ENCODE measurements at regions not wholly inside any gene's neighbourhood (a gene's known extent, or its start where the extent isn't known, plus 50 kb on each side); places are given as distances from the start of the nearest gene placed in this dataset.

DNA sequence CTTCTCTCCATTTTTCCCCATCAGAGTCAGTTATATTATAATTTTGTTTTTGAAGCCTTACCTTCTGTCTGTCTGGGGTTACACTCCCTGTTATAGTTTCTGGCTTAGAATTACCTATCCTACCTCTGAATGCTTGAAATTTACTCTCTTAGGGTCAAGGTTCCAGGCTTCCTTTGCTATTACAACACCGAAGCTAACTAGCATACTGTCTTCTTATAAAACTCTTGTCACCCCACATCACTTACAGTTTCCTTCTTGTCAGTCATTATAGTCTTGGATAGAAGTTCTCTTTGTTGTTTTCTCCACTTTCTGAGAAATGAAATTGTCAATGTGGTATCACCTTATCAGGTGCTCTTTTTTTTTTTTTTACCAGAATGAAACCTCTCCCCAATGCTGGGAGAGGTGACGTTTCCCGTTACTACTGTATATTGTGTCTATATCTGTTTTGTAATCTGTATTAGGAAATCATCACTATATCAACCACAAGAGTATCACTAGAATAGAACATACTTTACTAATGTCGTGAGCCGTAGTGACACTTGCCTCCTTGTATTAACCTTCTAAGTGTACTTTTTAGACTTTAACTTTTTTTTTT, 69.2 kb upstream of the PSMA6 start:
- no peaks in the 10 kb centered on the region; a peak in 1 of 4 replicates for H3K4me1 ChIP-seq (ENCODE audit: control insufficient read depth in 1 of 2, insufficient read depth in 2 of 2, low read depth in 1 of 2, low read length in 1 of 2)
- H3K79me2 ChIP-seq (ENCODE audit: insufficient read depth), result no peaks in the 10 kb centered on the region
- ChIA-PET POLR2A (no interaction called here), CTCF (interaction anchor here (0.8 kb wide), 1 partner anchor 21 kb away, joined by 3 read pairs; no protein-coding TSS in a partner anchor)
- 98% methylated on average over 5 of the region's 5 CpGs for WGBS (ENCODE audit: low lambda C conversion rate)
- no peak overlapping the region for H2AFZ ChIP-seq (ENCODE audit: low read depth)
- H3K27ac ChIP-seq (ENCODE audit: low read depth in 2 of 2, low read length in 1 of 2), result no peak overlapping the region
- H3K36me3 ChIP-seq (replicated peaks in 1 of 2; ENCODE audit: control insufficient read depth in 1 of 2, insufficient read depth in 2 of 2, low read length in 1 of 2), result peaks cover 0 to 8% of the 10 kb centered on the region in 2 experiments
- DNase-seq, result no peak
- no peaks in the 10 kb centered on the region for H3K9me3 ChIP-seq
- TF ChIP-seq TAF1 (IDR thresholded peaks at IDR 0.05; ENCODE audit: borderline replicate concordance, low read depth, low read length) (no peak), RXRA (IDR thresholded peaks at IDR 0.05; ENCODE audit: borderline replicate concordance, low read depth) (no peak), GABPA (IDR thresholded peaks at IDR 0.05; ENCODE audit: low read depth) (no peak)
- no peak overlapping the region for H3K9ac ChIP-seq
- H3K27me3 ChIP-seq (ENCODE audit: insufficient read depth), result no peaks in the 10 kb centered on the region
- no peak overlapping the region for H3K4me2 ChIP-seq
- H3F3A ChIP-seq (replicated peaks; ENCODE audit: insufficient read depth), result no peaks in the 10 kb centered on the region
- no peaks in the 10 kb centered on the region for H3K9me2 ChIP-seq
- H3K4me3 ChIP-seq (ENCODE audit: low read depth in 2 of 2, low read length in 1 of 2), result no peak overlapping the region
- H4K20me1 ChIP-seq (ENCODE audit: insufficient read depth), result no peaks in the 10 kb centered on the region

DNA sequence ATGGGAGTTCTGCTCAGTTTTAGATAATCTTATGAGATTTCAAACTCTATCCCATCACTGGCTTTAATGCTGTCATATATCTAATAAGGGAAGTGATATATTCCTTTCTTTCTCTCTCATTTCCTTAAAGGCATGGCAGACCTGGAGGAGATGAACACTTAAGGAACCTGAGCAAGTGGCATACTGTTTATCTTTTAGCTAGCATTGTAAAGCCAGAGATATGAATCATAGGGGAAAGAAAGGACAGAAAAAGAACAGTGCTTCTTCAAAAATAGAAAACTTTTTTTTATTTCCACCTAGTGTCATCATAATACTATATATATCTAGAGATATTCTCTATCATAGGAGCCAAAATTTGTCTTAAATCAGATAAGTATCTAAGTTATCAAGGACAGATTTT, 68.3 kb upstream of the PSMA6 start:
- no peak overlapping the region for H3K4me2 ChIP-seq
- no peaks in the 10 kb centered on the region for H3K9me2 ChIP-seq
- peak overlapping the region in 1 of 2 experiments; percentile 20; a peak in 2 of 4 replicates for H3K27ac ChIP-seq (ENCODE audit: low read depth in 2 of 2, low read length in 1 of 2)
- no peaks in the 10 kb centered on the region for H3K9me3 ChIP-seq
- H3K27me3 ChIP-seq (ENCODE audit: insufficient read depth), result no peaks in the 10 kb centered on the region
- H3K4me1 ChIP-seq (ENCODE audit: control insufficient read depth in 1 of 2, insufficient read depth in 2 of 2, low read depth in 1 of 2, low read length in 1 of 2), result no peaks in the 10 kb centered on the region; a peak in 1 of 4 replicates
- ChIA-PET CTCF (interaction anchor here (0.6 to 1.0 kb wide), 4 partner anchors 13 to 463 kb away, joined by 3 read pairs; no protein-coding TSS in a partner anchor), POLR2A (no interaction called here)
- H3K4me3 ChIP-seq (ENCODE audit: low read depth in 2 of 2, low read length in 1 of 2), result no peak overlapping the region
- H3F3A ChIP-seq (replicated peaks; ENCODE audit: insufficient read depth), result no peaks in the 10 kb centered on the region
- H3K36me3 ChIP-seq (replicated peaks in 1 of 2; ENCODE audit: control insufficient read depth in 1 of 2, insufficient read depth in 2 of 2, low read length in 1 of 2), result peaks cover 0 to 8% of the 10 kb centered on the region in 2 experiments
- no peak for DNase-seq
- H4K20me1 ChIP-seq (ENCODE audit: insufficient read depth), result no peaks in the 10 kb centered on the region
- no peaks in the 10 kb centered on the region for H3K79me2 ChIP-seq (ENCODE audit: insufficient read depth)
- no peak overlapping the region for H2AFZ ChIP-seq (ENCODE audit: low read depth)
- TF ChIP-seq JUND (IDR thresholded peaks at IDR 0.05), result no peak
- TF ChIP-seq NRF1 (IDR thresholded peaks at IDR 0.05; ENCODE audit: low read depth, low read length), result no peak
- TF ChIP-seq, protein P1, sequence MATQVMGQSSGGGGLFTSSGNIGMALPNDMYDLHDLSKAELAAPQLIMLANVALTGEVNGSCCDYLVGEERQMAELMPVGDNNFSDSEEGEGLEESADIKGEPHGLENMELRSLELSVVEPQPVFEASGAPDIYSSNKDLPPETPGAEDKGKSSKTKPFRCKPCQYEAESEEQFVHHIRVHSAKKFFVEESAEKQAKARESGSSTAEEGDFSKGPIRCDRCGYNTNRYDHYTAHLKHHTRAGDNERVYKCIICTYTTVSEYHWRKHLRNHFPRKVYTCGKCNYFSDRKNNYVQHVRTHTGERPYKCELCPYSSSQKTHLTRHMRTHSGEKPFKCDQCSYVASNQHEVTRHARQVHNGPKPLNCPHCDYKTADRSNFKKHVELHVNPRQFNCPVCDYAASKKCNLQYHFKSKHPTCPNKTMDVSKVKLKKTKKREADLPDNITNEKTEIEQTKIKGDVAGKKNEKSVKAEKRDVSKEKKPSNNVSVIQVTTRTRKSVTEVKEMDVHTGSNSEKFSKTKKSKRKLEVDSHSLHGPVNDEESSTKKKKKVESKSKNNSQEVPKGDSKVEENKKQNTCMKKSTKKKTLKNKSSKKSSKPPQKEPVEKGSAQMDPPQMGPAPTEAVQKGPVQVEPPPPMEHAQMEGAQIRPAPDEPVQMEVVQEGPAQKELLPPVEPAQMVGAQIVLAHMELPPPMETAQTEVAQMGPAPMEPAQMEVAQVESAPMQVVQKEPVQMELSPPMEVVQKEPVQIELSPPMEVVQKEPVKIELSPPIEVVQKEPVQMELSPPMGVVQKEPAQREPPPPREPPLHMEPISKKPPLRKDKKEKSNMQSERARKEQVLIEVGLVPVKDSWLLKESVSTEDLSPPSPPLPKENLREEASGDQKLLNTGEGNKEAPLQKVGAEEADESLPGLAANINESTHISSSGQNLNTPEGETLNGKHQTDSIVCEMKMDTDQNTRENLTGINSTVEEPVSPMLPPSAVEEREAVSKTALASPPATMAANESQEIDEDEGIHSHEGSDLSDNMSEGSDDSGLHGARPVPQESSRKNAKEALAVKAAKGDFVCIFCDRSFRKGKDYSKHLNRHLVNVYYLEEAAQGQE (IDR thresholded peaks at IDR 0.05; ENCODE audit: low read depth, low read length), result no peak
- no peak for TF ChIP-seq FOSL2 (IDR thresholded peaks at IDR 0.05; ENCODE audit: borderline replicate concordance, low read depth)
- no peak for TF ChIP-seq TEAD4 (IDR thresholded peaks at IDR 0.05; ENCODE audit: borderline replicate concordance, insufficient read depth)
- TF ChIP-seq TAF1 (IDR thresholded peaks at IDR 0.05; ENCODE audit: borderline replicate concordance, low read depth, low read length), result no peak
- TF ChIP-seq RFX5 (IDR thresholded peaks at IDR 0.05; ENCODE audit: low read length), result no peak
- TF ChIP-seq MEF2A (IDR thresholded peaks at IDR 0.05; ENCODE audit: borderline replicate concordance, low read depth), result no peak
- H3K9ac ChIP-seq, result no peak overlapping the region
